BLaER1 treated with 17β-estradiol and CSF1 and Interleukin-3, amounts not matched to agents 10 nM and 100 nM (cell line): ENCODE measurements at regions not wholly inside any gene's neighbourhood (a gene's known extent, or its start where the extent isn't known, plus 50 kb on each side); places are given as distances from the start of the nearest gene placed in this dataset.

ENCODE experiments used
- H3K27ac ChIP-seq, 11 experiments: shearing (Covaris generic); formaldehyde crosslinking; 2 replicates each; pipeline ENCODE4 v1.8.1; 2022
- H3K27me3 ChIP-seq, 11 experiments: shearing (Covaris generic); formaldehyde crosslinking; 2 replicates each; pipeline ENCODE4 v1.8.1; 2022
- H3K36me3 ChIP-seq, 11 experiments: shearing (Covaris generic); formaldehyde crosslinking; 2 replicates each; pipeline ENCODE4 v1.8.1; 2022
- H3K4me1 ChIP-seq, 10 experiments: shearing (Covaris generic); formaldehyde crosslinking; 2 replicates each; pipeline ENCODE4 v1.8.1; 2022
- H3K4me2 ChIP-seq, 11 experiments: shearing (Covaris generic); formaldehyde crosslinking; 2 replicates each; pipeline ENCODE4 v1.8.1; 2022
- H3K4me3 ChIP-seq, 10 experiments: shearing (Covaris generic); formaldehyde crosslinking; 2 replicates each; pipeline ENCODE4 v1.8.1; 2022
- H3K9ac ChIP-seq, 11 experiments: shearing (Covaris generic); formaldehyde crosslinking; 2 replicates each; pipeline ENCODE4 v1.8.1; 2022
- H3K9me3 ChIP-seq, 11 experiments: shearing (Covaris generic); formaldehyde crosslinking; replicated peaks in 1 of 11; 2 replicates each; pipeline ENCODE4 v1.8.1; 2022
- H4K20me1 ChIP-seq, 11 experiments: shearing (Covaris generic); formaldehyde crosslinking; 2 replicates each; pipeline ENCODE4 v1.8.1; 2022
- Cebpa-rat ChIP-seq, 11 experiments: shearing (Covaris generic); IDR thresholded peaks; 2 replicates each; pipeline ENCODE4 v1.8.1; 2022

GRCh38 chr6:51429017-51429712 lies 610.5 kb downstream of the TFAP2B start:
- TF ChIP-seq Cebpa-rat (IDR thresholded peaks at IDR 0.05): no peak
- no peaks in the 10 kb centered on the region for H3K36me3 ChIP-seq

GRCh38 chr6:51430589-51430988 lies 611.9 kb downstream of the TFAP2B start:
- Histone ChIP-seq H3K36me3 (no peaks in the 10 kb centered on the region), H3K27me3 (no peaks in the 10 kb centered on the region), H3K4me2 (no peak overlapping the region), H3K4me3 (no peak overlapping the region), H3K9ac (no peak overlapping the region), H3K27ac (no peak overlapping the region), H3K9me3 (no peaks in the 10 kb centered on the region), H3K4me1 (peaks cover 0 to 12% (median 0%) of the 10 kb centered on the region in 10 experiments; a peak in 4 of 20 replicates), H4K20me1 (no peaks in the 10 kb centered on the region)
- TF ChIP-seq Cebpa-rat (IDR thresholded peaks at IDR 0.05): no peak

More at GRCh38 chr6:51429017-51429712, 610.5 kb downstream of the TFAP2B start:
- no peaks in the 10 kb centered on the region for H3K27me3 ChIP-seq
- peaks cover 0 to 12% (median 0%) of the 10 kb centered on the region in 10 experiments; a peak in 4 of 20 replicates for H3K4me1 ChIP-seq
- H3K4me3 ChIP-seq: no peak overlapping the region
- H3K9me3 ChIP-seq: no peaks in the 10 kb centered on the region
- no peak overlapping the region for H3K4me2 ChIP-seq
- no peaks in the 10 kb centered on the region for H4K20me1 ChIP-seq
- no peak overlapping the region for H3K27ac ChIP-seq
- H3K9ac ChIP-seq: no peak overlapping the region

GRCh38 chr6:51432481-51432880 lies 613.8 kb downstream of the TFAP2B start:
- Histone ChIP-seq H3K4me2 (peak overlapping the region in 2 of 11 experiments; percentile 40 to 50; a peak in 3 of 22 replicates), H3K4me1 (peaks cover 0 to 12% (median 0%) of the 10 kb centered on the region in 10 experiments; a peak in 4 of 20 replicates), H3K4me3 (no peak overlapping the region), H3K36me3 (no peaks in the 10 kb centered on the region), H3K9me3 (no peaks in the 10 kb centered on the region), H3K27ac (no peak overlapping the region), H4K20me1 (no peaks in the 10 kb centered on the region), H3K9ac (no peak overlapping the region), H3K27me3 (no peaks in the 10 kb centered on the region)
- no peak for TF ChIP-seq Cebpa-rat (IDR thresholded peaks at IDR 0.05)

GRCh38 chr6:51450248-51450957 lies 631.7 kb downstream of the TFAP2B start:
- no peak overlapping the region for H3K4me2 ChIP-seq
- TF ChIP-seq Cebpa-rat (IDR thresholded peaks at IDR 0.05): no peak
- no peaks in the 10 kb centered on the region for H3K36me3 ChIP-seq

GRCh38 chr6:51450958-51451357 lies 632.3 kb downstream of the TFAP2B start:
- H3K4me1 ChIP-seq: no peaks in the 10 kb centered on the region
- H3K9me3 ChIP-seq: no peaks in the 10 kb centered on the region
- no peak overlapping the region for H3K4me3 ChIP-seq
- no peak overlapping the region for H3K27ac ChIP-seq
- H3K36me3 ChIP-seq: no peaks in the 10 kb centered on the region
- H3K9ac ChIP-seq: no peak overlapping the region
- no peaks in the 10 kb centered on the region for H4K20me1 ChIP-seq
- no peak for TF ChIP-seq Cebpa-rat (IDR thresholded peaks at IDR 0.05)
- no peaks in the 10 kb centered on the region for H3K27me3 ChIP-seq
- no peak overlapping the region for H3K4me2 ChIP-seq

More at GRCh38 chr6:51450248-51450957, 631.7 kb downstream of the TFAP2B start:
- Histone ChIP-seq H3K9me3 (no peaks in the 10 kb centered on the region), H3K4me1 (no peaks in the 10 kb centered on the region), H4K20me1 (no peaks in the 10 kb centered on the region), H3K27me3 (no peaks in the 10 kb centered on the region), H3K27ac (no peak overlapping the region), H3K9ac (no peak overlapping the region), H3K4me3 (no peak overlapping the region)

GRCh38 chr6:51456282-51456681 lies 631.1 kb downstream of the PKHD1 start:
- Histone ChIP-seq H3K4me2 (no peak overlapping the region), H3K9ac (no peak overlapping the region), H3K27me3 (no peaks in the 10 kb centered on the region), H4K20me1 (no peaks in the 10 kb centered on the region), H3K4me3 (no peak overlapping the region), H3K9me3 (no peaks in the 10 kb centered on the region), H3K4me1 (peaks cover 0 to 9% (median 6%) of the 10 kb centered on the region in 10 experiments; a peak in 9 of 20 replicates), H3K27ac (no peak overlapping the region), H3K36me3 (no peaks in the 10 kb centered on the region)
- no peak for TF ChIP-seq Cebpa-rat (IDR thresholded peaks at IDR 0.05)

GRCh38 chr6:51459958-51460357 lies 627.5 kb downstream of the PKHD1 start:
- Histone ChIP-seq H3K9me3 (no peaks in the 10 kb centered on the region), H3K36me3 (no peaks in the 10 kb centered on the region), H3K4me1 (peaks cover 0 to 9% (median 6%) of the 10 kb centered on the region in 10 experiments; a peak in 9 of 20 replicates), H3K4me3 (no peak overlapping the region), H3K27ac (no peak overlapping the region), H3K27me3 (no peaks in the 10 kb centered on the region), H3K4me2 (peak overlapping the region in 10 of 11 experiments; percentile 5 to 64 (median 24); a peak in 15 of 22 replicates), H3K9ac (no peak overlapping the region), H4K20me1 (no peaks in the 10 kb centered on the region)
- no peak for TF ChIP-seq Cebpa-rat (IDR thresholded peaks at IDR 0.05)

- no peaks in the 10 kb centered on the region for H3K27me3 ChIP-seq
- no peak overlapping the region for H3K4me3 ChIP-seq
- no peak overlapping the region for H3K4me2 ChIP-seq
- no peak overlapping the region for H3K27ac ChIP-seq
- H3K36me3 ChIP-seq: no peaks in the 10 kb centered on the region
- TF ChIP-seq Cebpa-rat (IDR thresholded peaks at IDR 0.05): no peak
- no peaks in the 10 kb centered on the region for H4K20me1 ChIP-seq
- H3K4me1 ChIP-seq: peaks cover 0 to 9% (median 6%) of the 10 kb centered on the region in 10 experiments; a peak in 9 of 20 replicates
- no peaks in the 10 kb centered on the region for H3K9me3 ChIP-seq
- no peak overlapping the region for H3K9ac ChIP-seq
Observed at GRCh38 chr6:51462896-51463295, 624.5 kb downstream of the PKHD1 start.

GRCh38 chr6:51463321-51463720 lies 624.1 kb downstream of the PKHD1 start:
- TF ChIP-seq Cebpa-rat (IDR thresholded peaks at IDR 0.05): no peak
- Histone ChIP-seq H3K27me3 (no peaks in the 10 kb centered on the region), H3K36me3 (no peaks in the 10 kb centered on the region), H4K20me1 (no peaks in the 10 kb centered on the region), H3K4me2 (no peak overlapping the region), H3K9ac (no peak overlapping the region), H3K9me3 (no peaks in the 10 kb centered on the region), H3K4me3 (no peak overlapping the region), H3K4me1 (peaks cover 0 to 9% (median 6%) of the 10 kb centered on the region in 10 experiments; a peak in 9 of 20 replicates), H3K27ac (no peak overlapping the region)
